OCI-LY3 (cell line): ENCODE measurements at regions not wholly inside any gene's neighbourhood (a gene's known extent, or its start where the extent isn't known, plus 50 kb on each side); places are given as distances from the start of the nearest gene placed in this dataset.

Experiments used
- H2AFZ ChIP-seq: fragments of 200-600, 300-600 bp; shearing (Covaris generic); 2 replicates; pipeline ENCODE4 v1.6.0; 2014; ENCODE audit warnings: antibody characterized with exemption, low read depth, low read length
- H3K27ac ChIP-seq: fragments of 200-600, 300-600 bp; sonication (generic); 2 replicates; pipeline ENCODE4 v1.5.1; 2014; ENCODE audit warnings: mild to moderate bottlenecking, low read length, moderate library complexity, mixed read lengths
- H3K27me3 ChIP-seq: fragments of 200-600, 300-600 bp; sonication (generic); 2 replicates; pipeline ENCODE4 v1.6.1; 2014; ENCODE audit warnings: low read depth, low read length, mixed read lengths
- H3K36me3 ChIP-seq: fragments of 200-600, 300-600 bp; sonication (generic); replicated peaks from 2 replicates; pipeline ENCODE3; 2014; ENCODE audit warnings: low read depth, low read length, mixed read lengths
- H3K4me1 ChIP-seq: fragments of 300-600, 200-600 bp; sonication (generic); 2 replicates; pipeline ENCODE4 v1.6.1; 2014; ENCODE audit warnings: low read length, mixed read lengths
- H3K4me2 ChIP-seq: fragments of 200-600, 300-600 bp; sonication (generic); 2 replicates; pipeline ENCODE4 v1.6.1; 2014; ENCODE audit warnings: low read length, mixed read lengths
- H3K4me3 ChIP-seq: fragments of 300-600, 200-600 bp; sonication (generic); 2 replicates; pipeline ENCODE4 v1.5.1; 2014; ENCODE audit warnings: antibody characterized with exemption, mild to moderate bottlenecking, low read length, moderate library complexity
- H3K79me2 ChIP-seq: fragments of 300-600, 200-600 bp; shearing (Covaris generic); 2 replicates; pipeline ENCODE4 v1.6.1; 2014; ENCODE audit warnings: mild to moderate bottlenecking, low read length, mixed read lengths
- H3K9ac ChIP-seq: fragments of 300-600, 200-600 bp; shearing (Covaris generic); 2 replicates; pipeline ENCODE4 v1.6.0; 2014; ENCODE audit warnings: mild to moderate bottlenecking, low read length, moderate library complexity
- H3K9me3 ChIP-seq: fragments of 200-600, 300-600 bp; shearing (Covaris generic); 2 replicates; pipeline ENCODE4 v1.6.1; 2014; ENCODE audit warnings: low read length, mixed read lengths; ENCODE audit not compliant: insufficient read depth
- H4K20me1 ChIP-seq: fragments of 200-600, 300-600 bp; sonication (generic); 2 replicates; pipeline ENCODE4 v1.6.1; 2016; ENCODE audit warnings: low read length, mixed read lengths; ENCODE audit not compliant: insufficient read depth
- EZH2phosphoT487 ChIP-seq: fragments of 200-600 bp; shearing (Covaris generic); IDR thresholded peaks from 2 replicates; pipeline ENCODE4 v1.6.1; 2018; ENCODE audit warnings: antibody characterized with exemption, mixed run types, low read depth
- TF ChIP-seq, protein P1 (sequence below): fragments of 200-600, 300-600 bp; sonication (generic); IDR thresholded peaks from 2 replicates; pipeline ENCODE4 v1.5.1; 2014; ENCODE audit warnings: antibody characterized with exemption, low read length, low read depth

DNA sequence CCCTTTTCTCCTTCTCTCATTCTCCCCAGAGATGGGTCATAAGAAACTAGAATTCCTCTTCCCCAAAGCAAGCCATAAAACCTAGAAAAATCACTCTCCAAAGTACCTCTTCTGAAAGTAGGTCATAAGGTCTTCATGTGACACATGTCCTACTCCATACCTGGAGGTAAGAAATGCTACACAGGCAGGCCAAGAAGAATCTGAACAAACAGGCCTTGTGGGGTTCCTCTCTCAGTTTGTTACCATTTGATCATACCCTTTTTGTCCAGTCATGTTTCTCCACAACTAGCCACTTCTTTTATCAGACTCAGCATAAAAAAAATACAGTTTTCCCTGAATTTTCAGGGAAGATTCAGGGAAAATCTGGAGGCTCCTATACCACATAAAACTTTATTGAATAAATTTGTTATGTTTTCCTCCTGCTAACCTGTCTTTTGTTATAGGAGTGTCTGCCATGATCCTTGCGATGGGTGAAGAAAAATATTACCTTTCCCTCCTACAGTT is 134.4 kb upstream of the LMO4 start:
- no peak overlapping the region for H3K4me3 ChIP-seq
- H3K9ac ChIP-seq: no peak overlapping the region
- TF ChIP-seq, protein P1, sequence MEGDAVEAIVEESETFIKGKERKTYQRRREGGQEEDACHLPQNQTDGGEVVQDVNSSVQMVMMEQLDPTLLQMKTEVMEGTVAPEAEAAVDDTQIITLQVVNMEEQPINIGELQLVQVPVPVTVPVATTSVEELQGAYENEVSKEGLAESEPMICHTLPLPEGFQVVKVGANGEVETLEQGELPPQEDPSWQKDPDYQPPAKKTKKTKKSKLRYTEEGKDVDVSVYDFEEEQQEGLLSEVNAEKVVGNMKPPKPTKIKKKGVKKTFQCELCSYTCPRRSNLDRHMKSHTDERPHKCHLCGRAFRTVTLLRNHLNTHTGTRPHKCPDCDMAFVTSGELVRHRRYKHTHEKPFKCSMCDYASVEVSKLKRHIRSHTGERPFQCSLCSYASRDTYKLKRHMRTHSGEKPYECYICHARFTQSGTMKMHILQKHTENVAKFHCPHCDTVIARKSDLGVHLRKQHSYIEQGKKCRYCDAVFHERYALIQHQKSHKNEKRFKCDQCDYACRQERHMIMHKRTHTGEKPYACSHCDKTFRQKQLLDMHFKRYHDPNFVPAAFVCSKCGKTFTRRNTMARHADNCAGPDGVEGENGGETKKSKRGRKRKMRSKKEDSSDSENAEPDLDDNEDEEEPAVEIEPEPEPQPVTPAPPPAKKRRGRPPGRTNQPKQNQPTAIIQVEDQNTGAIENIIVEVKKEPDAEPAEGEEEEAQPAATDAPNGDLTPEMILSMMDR: no peak
- no peak for TF ChIP-seq EZH2phosphoT487
- H3K27ac ChIP-seq: no peak overlapping the region
- no peak overlapping the region for H3K4me2 ChIP-seq
- no peaks in the 10 kb centered on the region for H3K4me1 ChIP-seq
- H3K79me2 ChIP-seq: no peaks in the 10 kb centered on the region
- no peaks in the 10 kb centered on the region for H4K20me1 ChIP-seq
- no peaks in the 10 kb centered on the region for H3K9me3 ChIP-seq
- peaks cover 4% of the 10 kb centered on the region for H3K36me3 ChIP-seq
- H3K27me3 ChIP-seq: no peaks in the 10 kb centered on the region
- H2AFZ ChIP-seq: no peak overlapping the region

DNA sequence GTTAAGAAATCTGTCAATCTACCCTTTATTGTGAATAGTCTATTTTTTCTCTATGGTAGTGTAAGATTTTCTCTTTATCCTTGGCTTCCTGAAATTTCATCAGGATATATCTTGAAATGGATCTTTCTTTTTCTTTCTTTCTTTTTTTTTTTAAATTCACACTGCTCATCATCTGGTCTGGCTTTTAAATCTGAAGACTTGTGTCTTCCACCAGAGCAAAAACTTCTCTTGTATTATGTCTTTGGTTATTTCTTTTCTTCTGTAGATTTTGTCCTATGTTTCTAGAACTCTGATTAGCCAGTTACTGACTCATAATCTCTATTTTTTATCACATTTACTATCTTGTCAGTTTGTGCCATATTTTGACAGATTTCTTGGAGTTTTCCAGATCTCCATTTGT is 133.8 kb upstream of the LMO4 start:
- Histone ChIP-seq H3K4me2 (no peak overlapping the region), H3K79me2 (no peaks in the 10 kb centered on the region), H3K27ac (no peak overlapping the region), H3K9me3 (no peaks in the 10 kb centered on the region), H3K4me1 (no peaks in the 10 kb centered on the region), H3K9ac (no peak overlapping the region), H3K27me3 (no peaks in the 10 kb centered on the region), H2AFZ (no peak overlapping the region), H3K36me3 (peaks cover 4% of the 10 kb centered on the region), H3K4me3 (no peak overlapping the region), H4K20me1 (no peaks in the 10 kb centered on the region)
- TF ChIP-seq, protein P1: no peak
- TF ChIP-seq EZH2phosphoT487: no peak

DNA sequence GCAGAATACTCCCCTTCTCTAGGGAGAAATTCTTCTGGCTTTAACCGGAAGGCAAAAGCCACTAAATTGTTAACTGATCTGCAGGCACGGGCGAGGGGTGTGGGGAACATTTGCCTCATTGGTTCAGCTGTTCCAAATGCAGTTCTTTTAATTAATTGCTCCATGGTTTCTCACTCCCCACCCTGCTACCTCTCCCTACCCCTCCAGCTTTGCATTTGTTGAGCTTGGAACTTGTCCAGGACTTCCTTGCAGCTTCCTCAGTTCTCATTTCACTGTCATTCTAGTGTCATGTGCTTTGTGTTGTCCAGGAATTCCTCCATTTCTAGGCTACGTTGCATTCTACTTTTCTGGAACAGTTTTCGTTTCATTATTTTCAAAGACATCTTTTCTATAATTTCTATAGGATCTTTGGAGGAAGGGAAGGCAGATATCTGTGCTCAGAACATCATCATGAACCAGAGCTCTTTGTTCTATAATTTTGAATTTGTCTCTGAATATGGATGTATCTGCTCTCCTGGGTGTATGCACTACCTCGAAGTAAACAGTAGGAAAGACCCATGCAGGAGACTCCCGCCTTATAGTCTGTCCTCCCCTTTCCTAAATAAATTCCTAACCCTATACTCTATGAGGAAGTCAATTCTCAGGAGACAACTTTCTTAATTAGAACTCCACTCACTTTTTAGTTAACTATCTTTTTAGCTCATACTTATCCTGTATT is 132.4 kb upstream of the LMO4 start:
- H3K27ac ChIP-seq: no peak overlapping the region

DNA sequence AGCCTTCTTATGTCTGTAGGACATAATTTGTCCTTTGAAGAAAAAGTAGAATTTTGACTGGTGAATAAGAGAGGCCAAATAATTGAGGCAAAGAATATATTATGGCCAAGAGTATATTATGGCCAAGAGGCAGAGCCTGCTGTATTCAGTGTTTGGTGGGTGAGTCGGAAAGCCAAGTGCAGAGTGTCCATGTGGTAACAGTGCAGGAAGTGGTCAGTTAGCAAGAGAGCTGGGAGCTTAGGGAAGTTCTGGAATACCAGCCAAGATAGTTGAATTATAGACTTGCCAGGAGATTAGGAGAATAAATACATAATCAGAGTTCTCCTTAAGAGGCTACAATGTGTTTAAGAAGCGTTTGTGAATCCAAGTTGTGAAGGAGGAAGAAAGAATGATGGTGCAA is 131.5 kb upstream of the LMO4 start:
- Histone ChIP-seq H3K4me2 (no peak overlapping the region), H3K9me3 (no peaks in the 10 kb centered on the region), H3K36me3 (peaks cover 4% of the 10 kb centered on the region), H3K27me3 (no peaks in the 10 kb centered on the region), H3K79me2 (no peaks in the 10 kb centered on the region), H3K9ac (no peak overlapping the region), H2AFZ (no peak overlapping the region), H3K27ac (no peak overlapping the region), H3K4me3 (no peak overlapping the region), H4K20me1 (no peaks in the 10 kb centered on the region), H3K4me1 (no peaks in the 10 kb centered on the region)
- TF ChIP-seq EZH2phosphoT487: no peak
- TF ChIP-seq, protein P1: no peak

More for the DNA sequence above, 132.4 kb upstream of the LMO4 start:
- Histone ChIP-seq H3K4me1 (no peaks in the 10 kb centered on the region), H3K27me3 (no peaks in the 10 kb centered on the region), H3K4me3 (no peak overlapping the region), H3K9me3 (no peaks in the 10 kb centered on the region), H3K9ac (no peak overlapping the region), H4K20me1 (no peaks in the 10 kb centered on the region), H3K4me2 (no peak overlapping the region), H2AFZ (no peak overlapping the region), H3K79me2 (no peaks in the 10 kb centered on the region), H3K36me3 (peaks cover 4% of the 10 kb centered on the region)
- TF ChIP-seq, protein P1: no peak
- TF ChIP-seq EZH2phosphoT487: no peak
